Ascending aorta (tissue), 2 donors: ENCODE measurements at regions not wholly inside any gene's neighbourhood (a gene's known extent, or its start where the extent isn't known, plus 50 kb on each side); places are given as distances from the start of the nearest gene placed in this dataset.

Experiments
- DNase-seq, 2 donors: peaks; one replicate each; pipeline ENCODE4 v3.0.0-alpha.2; 2019; ENCODE audit warnings: low spot score in 2 of 2
- H3K27ac ChIP-seq, 2 donors: fragments of 200-600 bp; sonication (generic); one replicate each; pipeline ENCODE4 v1.5.1; 2016 to 2017; ENCODE audit warnings: mild to moderate bottlenecking in 1 of 2
- H3K27me3 ChIP-seq: fragments of 200-600 bp; sonication (generic); one replicate; pipeline ENCODE4 v1.5.1; 2017
- H3K36me3 ChIP-seq, 2 donors: fragments of 200-600 bp; sonication (generic); one replicate each; pipeline ENCODE4 v1.5.1; 2016
- H3K4me1 ChIP-seq, 2 donors: fragments of 200-600 bp; sonication (generic); one replicate each; pipeline ENCODE4 v1.5.1; 2016 to 2017; ENCODE audit warnings: mild to moderate bottlenecking in 1 of 2
- H3K4me3 ChIP-seq, 2 donors: fragments of 200-600 bp; sonication (generic); one replicate each; pipeline ENCODE4 v1.5.1; 2016 to 2017; ENCODE audit warnings: mild to moderate bottlenecking in 1 of 2
- H3K9me3 ChIP-seq, 2 donors: fragments of 200-600 bp; sonication (generic); one replicate each; pipeline ENCODE4 v1.5.1; 2016
- intact Hi-C: fragments of 100-400 bp; cut with DNase I; formaldehyde crosslinking; loops from one replicate; pipeline ENCODE4 v1.15.1; 2023
- TF ChIP-seq, protein P1 (sequence below), 3 experiments: fragments of 200-600 bp in 2 of 3; fragments of 450-650 bp in 1 of 3; sonication (generic) in 2 of 3; IDR thresholded peaks; one replicate each; pipeline ENCODE4 v1.5.1; 2016 to 2019; ENCODE audit warnings: antibody characterized with exemption in 3 of 3, mild to moderate bottlenecking in 1 of 3, moderate library complexity in 1 of 3

DNA sequence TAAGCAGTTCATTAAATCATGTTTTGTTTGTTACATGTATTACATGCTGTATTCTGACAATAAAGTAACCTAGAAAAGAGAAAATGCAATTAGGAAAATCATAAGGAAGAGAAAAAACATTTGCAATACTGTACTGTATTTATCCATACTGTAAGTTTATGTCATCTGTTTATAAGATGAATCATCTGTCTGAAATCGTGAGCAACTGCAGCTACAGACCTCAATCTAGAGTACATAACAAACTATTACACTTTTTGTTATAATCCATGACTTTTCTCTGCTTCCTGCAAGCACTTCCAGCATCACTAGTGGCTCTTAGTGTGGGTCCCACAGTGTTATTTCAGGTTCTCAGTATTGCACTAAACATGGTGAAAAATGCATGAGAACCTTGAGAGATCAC is 144.4 kb upstream of the NR4A3 start:
- intact Hi-C loops, result no loop called here
- Histone ChIP-seq H3K4me3 (no peak overlapping the region), H3K4me1 (no peaks in the 10 kb centered on the region), H3K27me3 (no peaks in the 10 kb centered on the region), H3K36me3 (no peaks in the 10 kb centered on the region), H3K27ac (no peak overlapping the region), H3K9me3 (peaks cover 0 to 5% of the 10 kb centered on the region in 2 donors)
- TF ChIP-seq, protein P1, sequence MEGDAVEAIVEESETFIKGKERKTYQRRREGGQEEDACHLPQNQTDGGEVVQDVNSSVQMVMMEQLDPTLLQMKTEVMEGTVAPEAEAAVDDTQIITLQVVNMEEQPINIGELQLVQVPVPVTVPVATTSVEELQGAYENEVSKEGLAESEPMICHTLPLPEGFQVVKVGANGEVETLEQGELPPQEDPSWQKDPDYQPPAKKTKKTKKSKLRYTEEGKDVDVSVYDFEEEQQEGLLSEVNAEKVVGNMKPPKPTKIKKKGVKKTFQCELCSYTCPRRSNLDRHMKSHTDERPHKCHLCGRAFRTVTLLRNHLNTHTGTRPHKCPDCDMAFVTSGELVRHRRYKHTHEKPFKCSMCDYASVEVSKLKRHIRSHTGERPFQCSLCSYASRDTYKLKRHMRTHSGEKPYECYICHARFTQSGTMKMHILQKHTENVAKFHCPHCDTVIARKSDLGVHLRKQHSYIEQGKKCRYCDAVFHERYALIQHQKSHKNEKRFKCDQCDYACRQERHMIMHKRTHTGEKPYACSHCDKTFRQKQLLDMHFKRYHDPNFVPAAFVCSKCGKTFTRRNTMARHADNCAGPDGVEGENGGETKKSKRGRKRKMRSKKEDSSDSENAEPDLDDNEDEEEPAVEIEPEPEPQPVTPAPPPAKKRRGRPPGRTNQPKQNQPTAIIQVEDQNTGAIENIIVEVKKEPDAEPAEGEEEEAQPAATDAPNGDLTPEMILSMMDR (IDR thresholded peaks at IDR 0.05), result no peak
- no peak for DNase-seq

DNA sequence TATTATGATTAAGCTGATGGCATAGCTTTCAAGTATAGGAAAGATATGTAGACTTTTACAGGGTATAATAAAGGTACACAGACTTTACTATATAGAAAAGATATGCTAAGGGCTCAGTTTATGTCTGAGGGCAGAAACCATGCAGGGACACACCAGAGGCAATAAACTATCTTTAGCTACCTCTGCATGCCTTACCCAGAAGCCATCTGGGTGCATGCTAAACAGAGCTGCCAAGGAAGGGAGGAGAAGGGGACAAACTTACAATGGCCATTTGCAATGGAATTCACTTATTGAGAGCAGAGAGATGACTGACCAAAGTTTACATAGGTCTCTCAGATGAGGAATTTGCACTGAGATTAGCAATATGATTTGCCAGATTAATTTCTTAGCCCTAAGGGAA is 143.1 kb upstream of the NR4A3 start:
- no peak for DNase-seq
- H3K4me1 ChIP-seq, result no peaks in the 10 kb centered on the region
- no peaks in the 10 kb centered on the region for H3K36me3 ChIP-seq
- peaks cover 0 to 5% of the 10 kb centered on the region in 2 donors for H3K9me3 ChIP-seq
- H3K27ac ChIP-seq, result no peak overlapping the region
- H3K27me3 ChIP-seq, result no peaks in the 10 kb centered on the region
- intact Hi-C loops, result no loop called here
- TF ChIP-seq, protein P1 (IDR thresholded peaks at IDR 0.05), result no peak
- H3K4me3 ChIP-seq, result no peak overlapping the region

DNA sequence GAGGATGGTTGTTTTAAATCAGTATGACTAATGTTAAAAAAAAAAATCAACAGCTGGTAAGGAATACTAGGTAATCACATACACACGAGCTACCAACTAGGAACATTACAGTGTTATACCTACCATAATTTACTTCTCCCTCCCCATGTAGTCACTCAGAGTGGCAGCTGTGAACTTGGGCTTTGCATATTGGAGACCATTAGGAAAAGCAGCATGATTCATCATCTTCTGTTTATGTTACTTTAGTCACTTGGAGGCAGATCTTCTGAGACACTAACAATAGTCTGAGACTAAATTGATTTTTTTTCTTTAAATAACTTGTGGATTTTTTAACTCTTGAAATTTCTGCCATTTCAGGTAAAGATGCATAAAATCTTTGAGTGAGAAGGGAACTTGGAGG is 141.5 kb upstream of the NR4A3 start:
- no peaks in the 10 kb centered on the region for H3K36me3 ChIP-seq
- DNase-seq, result no peak
- H3K4me1 ChIP-seq, result no peaks in the 10 kb centered on the region
- H3K9me3 ChIP-seq, result peaks cover 0 to 5% of the 10 kb centered on the region in 2 donors
- H3K4me3 ChIP-seq, result no peak overlapping the region
- no peaks in the 10 kb centered on the region for H3K27me3 ChIP-seq
- intact Hi-C loops, result no loop called here
- TF ChIP-seq, protein P1 (IDR thresholded peaks at IDR 0.05), result no peak
- H3K27ac ChIP-seq, result no peak overlapping the region

DNA sequence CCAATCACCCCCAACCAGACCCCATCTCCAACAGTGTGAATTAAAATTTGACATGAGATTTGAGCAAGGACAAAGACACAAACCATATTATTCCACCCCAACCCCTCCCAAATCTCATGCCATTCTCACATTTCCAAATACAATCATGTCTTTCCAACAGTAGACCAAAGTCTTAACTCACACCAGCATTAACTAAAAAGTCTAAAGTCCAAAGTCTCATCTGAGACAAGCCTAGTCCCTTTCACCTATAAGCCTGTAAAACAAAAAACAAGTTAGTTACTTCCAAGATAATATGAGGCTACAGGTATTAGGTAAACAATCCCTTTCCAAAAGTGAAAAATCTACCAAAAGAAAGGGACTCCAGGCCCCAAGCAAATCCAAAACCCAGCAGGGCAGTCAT is 140.6 kb upstream of the NR4A3 start:
- no peaks in the 10 kb centered on the region for H3K27me3 ChIP-seq
- no peak overlapping the region for H3K4me3 ChIP-seq
- intact Hi-C loops, result no loop called here
- no peaks in the 10 kb centered on the region for H3K36me3 ChIP-seq
- no peaks in the 10 kb centered on the region for H3K4me1 ChIP-seq
- H3K9me3 ChIP-seq, result peaks cover 0 to 2% of the 10 kb centered on the region in 2 donors
- no peak for DNase-seq
- TF ChIP-seq, protein P1 (IDR thresholded peaks at IDR 0.05), result no peak
- H3K27ac ChIP-seq, result no peak overlapping the region

DNA sequence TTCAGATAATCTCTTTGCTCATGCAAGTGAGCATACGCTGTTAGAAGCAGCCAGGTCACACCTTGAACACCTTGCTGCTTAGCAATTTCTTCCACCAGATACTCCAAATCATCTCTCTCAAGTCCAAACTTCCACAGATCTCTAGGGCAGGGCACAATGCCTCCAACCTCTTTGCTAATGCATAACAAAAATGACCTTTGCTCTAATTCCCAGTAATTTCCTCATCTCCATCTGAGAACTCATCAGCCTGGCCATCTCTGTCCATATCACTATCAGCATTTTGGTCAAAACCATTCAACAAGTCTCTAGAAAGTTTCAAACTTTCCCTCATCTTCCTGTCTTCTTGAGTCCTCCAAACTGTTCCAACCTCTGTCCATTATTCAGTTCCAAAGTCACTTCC is 139.3 kb upstream of the NR4A3 start:
- H3K4me1 ChIP-seq, result no peaks in the 10 kb centered on the region
- H3K36me3 ChIP-seq, result no peaks in the 10 kb centered on the region
- intact Hi-C loops, result no loop called here
- no peaks in the 10 kb centered on the region for H3K9me3 ChIP-seq
- H3K4me3 ChIP-seq, result no peak overlapping the region
- TF ChIP-seq, protein P1 (IDR thresholded peaks at IDR 0.05), result no peak
- no peak for DNase-seq
- H3K27ac ChIP-seq, result no peak overlapping the region
- no peaks in the 10 kb centered on the region for H3K27me3 ChIP-seq

DNA sequence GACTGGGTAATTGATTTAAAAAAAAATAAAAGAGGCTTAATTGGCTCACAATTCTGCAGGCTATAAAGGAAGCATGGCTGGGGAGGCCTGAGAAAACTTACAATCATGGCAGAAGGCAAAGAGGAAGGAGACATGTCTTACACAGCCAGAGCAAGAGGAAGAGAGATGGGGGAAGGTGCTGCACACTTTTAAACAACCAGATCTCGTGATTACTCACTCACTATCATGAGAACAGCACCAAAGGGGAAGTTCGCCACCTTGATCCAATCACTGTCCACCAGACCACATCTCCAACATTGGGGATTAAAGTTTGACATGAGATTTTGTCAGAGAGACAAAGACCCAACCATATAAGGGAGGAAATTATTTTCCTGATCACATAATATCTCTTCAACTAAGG is 138.8 kb upstream of the NR4A3 start:
- no peaks in the 10 kb centered on the region for H3K9me3 ChIP-seq
- no peak overlapping the region for H3K27ac ChIP-seq
- intact Hi-C loops, result no loop called here
- TF ChIP-seq, protein P1 (IDR thresholded peaks at IDR 0.05), result no peak
- H3K4me3 ChIP-seq, result no peak overlapping the region
- no peak for DNase-seq
- no peaks in the 10 kb centered on the region for H3K36me3 ChIP-seq
- H3K4me1 ChIP-seq, result no peaks in the 10 kb centered on the region
- H3K27me3 ChIP-seq, result no peaks in the 10 kb centered on the region
